Stomach (tissue), 4 donors: ENCODE measurements at regions not wholly inside any gene's neighbourhood (a gene's known extent, or its start where the extent isn't known, plus 50 kb on each side); places are given as distances from the start of the nearest gene placed in this dataset.

Source experiments
- CTCF ChIP-seq, 7 experiments: fragments of 450-650 bp in 4 of 7; fragments of 200-600 bp in 3 of 7; sonication (generic) in 3 of 7; IDR thresholded peaks; one replicate each; pipeline ENCODE4 v1.5.1; 2016 to 2019; ENCODE audit warnings: antibody characterized with exemption in 7 of 7, control low read depth in 2 of 7, mild to moderate bottlenecking in 1 of 7
- POLR2A ChIP-seq, 4 donors: fragments of 450-650 bp; IDR thresholded peaks; one replicate each; pipeline ENCODE4 v1.6.1; 2016; ENCODE audit warnings: antibody characterized with exemption in 4 of 4, control low read depth in 2 of 4, mild to moderate bottlenecking in 1 of 4, moderate library complexity in 1 of 4
- POLR2AphosphoS5 ChIP-seq, 3 donors: sonication (generic); formaldehyde crosslinking; IDR thresholded peaks; one replicate each; pipeline ENCODE4 v1.6.1; 2016; ENCODE audit warnings: antibody characterized with exemption in 3 of 3

GRCh38 chr11:82303671-82304070 is 430.0 kb downstream of the FAM181B start:
- TF ChIP-seq CTCF (IDR thresholded peaks at IDR 0.05) (no peak), POLR2AphosphoS5 (IDR thresholded peaks at IDR 0.05) (no peak), POLR2A (IDR thresholded peaks at IDR 0.05) (no peak)
